HG02943 (cell line): ENCODE measurements at regions not wholly inside any gene's neighbourhood (a gene's known extent, or its start where the extent isn't known, plus 50 kb on each side); places are given as distances from the start of the nearest gene placed in this dataset.
"Not testable (repeated sequence)": the region's sequence is repeated elsewhere in the genome, so short reads cannot be mapped to it uniquely, and the experiment has no call there.

Experiments used
- ATAC-seq: cut with Tn5 transposase; IDR thresholded peaks from one replicate; pipeline ENCODE4 v1.9.1; 2021; ENCODE audit warnings: mild to moderate bottlenecking, low read depth, moderate library complexity; ENCODE audit not compliant: unreplicated experiment

GRCh38 chr3:11713171-11713570 lies 69.5 kb upstream of the VGLL4 start:
- ATAC-seq = no peak

GRCh38 chr3:11712646-11713045 lies 68.9 kb upstream of the VGLL4 start:
- no peak for ATAC-seq

GRCh38 chr3:11711876-11712275 lies 68.2 kb upstream of the VGLL4 start:
- ATAC-seq = no peak

GRCh38 chr3:11709782-11710181 lies 66.1 kb upstream of the VGLL4 start:
- ATAC-seq = no peak

GRCh38 chr3:11707084-11707483 lies 63.4 kb upstream of the VGLL4 start:
- not testable (repeated sequence) for ATAC-seq

- ATAC-seq = no peak
Measured at GRCh38 chr3:11706604-11707003, 62.9 kb upstream of the VGLL4 start.

- ATAC-seq = no peak
Measured at GRCh38 chr3:11705049-11705448, 61.3 kb upstream of the VGLL4 start.

- ATAC-seq = no peak
Measured at GRCh38 chr3:11703146-11703545, 59.4 kb upstream of the VGLL4 start.

- no peak for ATAC-seq
Measured at GRCh38 chr3:11699083-11699427, 55.3 kb upstream of the VGLL4 start.

GRCh38 chr3:11698326-11699082 lies 54.8 kb upstream of the VGLL4 start:
- ATAC-seq = no peak

GRCh38 chr3:11697701-11698100 lies 54.0 kb upstream of the VGLL4 start:
- ATAC-seq = no peak

GRCh38 chr3:11696054-11696453 lies 52.3 kb upstream of the VGLL4 start:
- no peak for ATAC-seq
